GM10266 (cell line): ENCODE measurements at regions not wholly inside any gene's neighbourhood (a gene's known extent, or its start where the extent isn't known, plus 50 kb on each side); places are given as distances from the start of the nearest gene placed in this dataset.

ENCODE experiments used
- DNase-seq: peaks from one replicate; pipeline ENCODE4 v3.0.0; 2012; ENCODE audit errors: extremely low spot score
- CTCF ChIP-seq: IDR thresholded peaks from 2 replicates; pipeline ENCODE4 v1.5.1; 2012; ENCODE audit warnings: mild to moderate bottlenecking, low read depth; ENCODE audit not compliant: control insufficient read depth, insufficient read depth; ENCODE audit errors: missing control alignments

- DNase-seq, result no peak
- TF ChIP-seq CTCF, result no peak
Observed at GRCh38 chr2:23213196-23213595, 171.8 kb upstream of the KLHL29 start.

GRCh38 chr2:23215016-23215415 lies 170.0 kb upstream of the KLHL29 start:
- no peak for TF ChIP-seq CTCF
- no peak for DNase-seq

GRCh38 chr2:23219666-23220065 lies 165.3 kb upstream of the KLHL29 start:
- no peak for DNase-seq

GRCh38 chr2:23220513-23221094 lies 164.4 kb upstream of the KLHL29 start:
- no peak for DNase-seq

More at GRCh38 chr2:23219666-23220065, 165.3 kb upstream of the KLHL29 start:
- no peak for TF ChIP-seq CTCF

GRCh38 chr2:23221236-23221635 lies 163.7 kb upstream of the KLHL29 start:
- TF ChIP-seq CTCF, result no peak
- DNase-seq, result no peak

More at GRCh38 chr2:23220513-23221094, 164.4 kb upstream of the KLHL29 start:
- TF ChIP-seq CTCF, result no peak

- DNase-seq, result no peak
- TF ChIP-seq CTCF, result no peak
Observed at GRCh38 chr2:23221901-23222300, 163.1 kb upstream of the KLHL29 start.

- no peak for TF ChIP-seq CTCF
- no peak for DNase-seq
Observed at GRCh38 chr2:23230885-23231284, 154.1 kb upstream of the KLHL29 start.
